Hepatocyte (in vitro differentiated cells): ENCODE measurements at regions not wholly inside any gene's neighbourhood (a gene's known extent, or its start where the extent isn't known, plus 50 kb on each side); places are given as distances from the start of the nearest gene placed in this dataset.

Experiments used
- DNase-seq: peaks from one replicate; pipeline ENCODE4 v3.0.0-alpha.2; 2016; ENCODE audit warnings: low spot score
- H2AFZ ChIP-seq: fragments of 200-600 bp; sonication (generic); 2 replicates; pipeline ENCODE4 v1.6.0; 2016; ENCODE audit warnings: antibody characterized with exemption, mild to moderate bottlenecking
- H3K27ac ChIP-seq: fragments of 200-600 bp; sonication (generic); 2 replicates; pipeline ENCODE4 v1.5.1; 2016; ENCODE audit warnings: mild to moderate bottlenecking
- H3K27me3 ChIP-seq: fragments of 200-600 bp; sonication (generic); 2 replicates; pipeline ENCODE4 v1.6.1; 2016
- H3K36me3 ChIP-seq: fragments of 200-600 bp; sonication (generic); replicated peaks from 2 replicates; pipeline ENCODE4 v1.5.1; 2016; ENCODE audit warnings: low read depth; ENCODE audit not compliant: insufficient read depth
- H3K4me1 ChIP-seq: fragments of 200-600 bp; sonication (generic); 2 replicates; pipeline ENCODE4 v1.5.1; 2016; ENCODE audit warnings: mild to moderate bottlenecking, moderate library complexity; ENCODE audit not compliant: insufficient read depth
- H3K4me2 ChIP-seq: fragments of 200-600 bp; sonication (generic); 2 replicates; pipeline ENCODE4 v1.6.0; 2016
- H3K4me3 ChIP-seq: fragments of 200-600 bp; sonication (generic); 2 replicates; pipeline ENCODE4 v1.5.1; 2016; ENCODE audit warnings: mild to moderate bottlenecking
- H3K79me2 ChIP-seq: fragments of 200-600 bp; sonication (generic); 2 replicates; pipeline ENCODE4 v1.6.0; 2017; ENCODE audit warnings: mild to moderate bottlenecking
- H3K9me2 ChIP-seq: fragments of 200-600 bp; sonication (generic); replicated peaks from 2 replicates; pipeline ENCODE4 v1.6.0; 2017; ENCODE audit warnings: mild to moderate bottlenecking; ENCODE audit not compliant: insufficient read depth
- H3K9me3 ChIP-seq: fragments of 200-600 bp; sonication (generic); 2 replicates; pipeline ENCODE4 v1.5.1; 2016; ENCODE audit warnings: low read depth, mild to moderate bottlenecking
- H4K20me1 ChIP-seq: fragments of 200-600 bp; sonication (generic); 2 replicates; pipeline ENCODE4 v1.6.0; 2016; ENCODE audit warnings: mild to moderate bottlenecking; ENCODE audit not compliant: insufficient read depth, poor library complexity, severe bottlenecking
- EZH2 ChIP-seq: fragments of 200-600 bp; sonication (generic); IDR thresholded peaks from 2 replicates; pipeline ENCODE4 v1.6.1; 2016; ENCODE audit warnings: antibody characterized with exemption, mild to moderate bottlenecking, borderline replicate concordance
- EZH2phosphoT487 ChIP-seq: fragments of 200-600 bp; sonication (generic); IDR thresholded peaks from one replicate; pipeline ENCODE4 v1.6.1; 2018; ENCODE audit warnings: antibody characterized with exemption, mild to moderate bottlenecking, low read depth, moderate library complexity; ENCODE audit not compliant: unreplicated experiment, severe bottlenecking
- WGBS: methylation state at CpG from one replicate; pipeline ENCODE4 v1.1.6; 2016; ENCODE audit warnings: low lambda C conversion rate; ENCODE audit errors: missing lambda C conversion rate; 5-methylcytosine and 5-hydroxymethylcytosine counted together
- TF ChIP-seq, protein P1 (sequence below): fragments of 200-600 bp; sonication (generic); IDR thresholded peaks from 2 replicates; pipeline ENCODE4 v1.5.1; 2016; ENCODE audit warnings: antibody characterized with exemption, mild to moderate bottlenecking; ENCODE audit not compliant: poor library complexity

DNA sequence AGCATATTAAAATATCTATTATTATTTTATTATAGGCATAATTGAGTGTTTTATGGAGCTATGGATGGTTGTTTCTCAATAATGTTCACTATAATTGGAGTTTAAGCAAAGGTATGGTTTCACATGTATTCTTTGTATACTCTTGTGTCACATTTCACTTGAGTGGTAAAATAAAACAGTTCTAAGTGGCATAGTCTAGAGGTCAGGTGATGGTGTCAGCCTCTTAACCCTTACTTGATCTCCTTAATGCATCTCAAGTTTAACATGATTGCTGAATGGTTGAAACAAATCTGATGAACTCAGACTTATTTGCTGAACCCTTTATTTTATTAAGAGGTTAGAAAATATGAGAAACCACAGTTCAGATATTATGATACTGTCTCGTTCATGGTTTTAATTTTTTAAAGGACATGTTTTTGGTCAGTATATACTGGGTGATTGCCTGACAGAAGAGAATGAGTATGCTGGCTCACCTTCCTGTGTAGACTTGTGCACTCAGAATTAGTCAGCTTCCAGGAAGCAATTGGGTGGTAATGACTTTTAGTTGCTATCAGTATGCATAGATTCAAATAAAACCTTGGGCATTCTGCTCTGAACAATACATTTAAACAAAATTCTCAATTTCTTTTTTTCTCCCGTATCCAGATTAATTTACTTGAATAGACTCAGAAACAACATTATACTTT is 464.6 kb downstream of the PCNX1 start:
- H3K4me2 ChIP-seq, result no peak overlapping the region
- peaks cover 68% of the 10 kb centered on the region for H3K79me2 ChIP-seq

DNA sequence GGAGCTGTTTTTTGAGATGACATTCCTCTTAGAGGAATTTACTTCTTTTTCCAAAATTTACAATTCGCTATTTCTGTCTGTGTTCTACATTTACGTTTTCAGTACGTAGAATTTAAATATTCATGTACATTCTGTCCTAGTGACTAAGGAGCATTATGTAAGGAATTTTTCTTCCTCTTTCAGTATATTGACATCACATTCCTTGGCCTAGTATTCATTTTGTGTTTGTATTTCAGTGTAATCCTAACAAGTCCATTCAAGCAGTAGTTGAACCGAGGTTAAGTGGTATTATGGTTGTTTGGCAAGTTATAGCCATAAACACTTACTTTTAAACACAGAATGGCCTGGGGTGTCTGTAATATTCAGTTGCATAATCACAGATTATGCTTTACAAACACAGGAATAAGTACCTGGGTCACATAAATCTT is 465.2 kb downstream of the PCNX1 start:
- Histone ChIP-seq H3K36me3 (no peaks in the 10 kb centered on the region), H3K4me2 (no peak overlapping the region), H3K4me3 (no peak overlapping the region), H3K9me2 (no peaks in the 10 kb centered on the region), H3K9me3 (no peaks in the 10 kb centered on the region), H3K4me1 (no peaks in the 10 kb centered on the region), H4K20me1 (no peaks in the 10 kb centered on the region), H2AFZ (no peak overlapping the region), H3K79me2 (peaks cover 68% of the 10 kb centered on the region), H3K27ac (peak overlapping the region; percentile 55), H3K27me3 (no peaks in the 10 kb centered on the region)
- 54% methylated on average over 4 of the region's 4 CpGs for WGBS
- DNase-seq, result peak; percentile 22
- TF ChIP-seq EZH2phosphoT487, result no peak
- TF ChIP-seq EZH2, result no peak
- TF ChIP-seq, protein P1, sequence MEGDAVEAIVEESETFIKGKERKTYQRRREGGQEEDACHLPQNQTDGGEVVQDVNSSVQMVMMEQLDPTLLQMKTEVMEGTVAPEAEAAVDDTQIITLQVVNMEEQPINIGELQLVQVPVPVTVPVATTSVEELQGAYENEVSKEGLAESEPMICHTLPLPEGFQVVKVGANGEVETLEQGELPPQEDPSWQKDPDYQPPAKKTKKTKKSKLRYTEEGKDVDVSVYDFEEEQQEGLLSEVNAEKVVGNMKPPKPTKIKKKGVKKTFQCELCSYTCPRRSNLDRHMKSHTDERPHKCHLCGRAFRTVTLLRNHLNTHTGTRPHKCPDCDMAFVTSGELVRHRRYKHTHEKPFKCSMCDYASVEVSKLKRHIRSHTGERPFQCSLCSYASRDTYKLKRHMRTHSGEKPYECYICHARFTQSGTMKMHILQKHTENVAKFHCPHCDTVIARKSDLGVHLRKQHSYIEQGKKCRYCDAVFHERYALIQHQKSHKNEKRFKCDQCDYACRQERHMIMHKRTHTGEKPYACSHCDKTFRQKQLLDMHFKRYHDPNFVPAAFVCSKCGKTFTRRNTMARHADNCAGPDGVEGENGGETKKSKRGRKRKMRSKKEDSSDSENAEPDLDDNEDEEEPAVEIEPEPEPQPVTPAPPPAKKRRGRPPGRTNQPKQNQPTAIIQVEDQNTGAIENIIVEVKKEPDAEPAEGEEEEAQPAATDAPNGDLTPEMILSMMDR, result no peak

More for the DNA sequence above, 464.6 kb downstream of the PCNX1 start:
- Histone ChIP-seq H3K9me3 (no peaks in the 10 kb centered on the region), H3K27me3 (no peaks in the 10 kb centered on the region), H3K4me3 (no peak overlapping the region), H3K27ac (peak overlapping the region; percentile 55), H3K36me3 (no peaks in the 10 kb centered on the region), H4K20me1 (no peaks in the 10 kb centered on the region), H3K9me2 (no peaks in the 10 kb centered on the region), H3K4me1 (no peaks in the 10 kb centered on the region), H2AFZ (no peak overlapping the region)
- 77% methylated on average over 2 of the region's 2 CpGs for WGBS
- peak; percentile 15 for DNase-seq
- TF ChIP-seq EZH2phosphoT487 (no peak), EZH2 (no peak)
- TF ChIP-seq, protein P1, result no peak

DNA sequence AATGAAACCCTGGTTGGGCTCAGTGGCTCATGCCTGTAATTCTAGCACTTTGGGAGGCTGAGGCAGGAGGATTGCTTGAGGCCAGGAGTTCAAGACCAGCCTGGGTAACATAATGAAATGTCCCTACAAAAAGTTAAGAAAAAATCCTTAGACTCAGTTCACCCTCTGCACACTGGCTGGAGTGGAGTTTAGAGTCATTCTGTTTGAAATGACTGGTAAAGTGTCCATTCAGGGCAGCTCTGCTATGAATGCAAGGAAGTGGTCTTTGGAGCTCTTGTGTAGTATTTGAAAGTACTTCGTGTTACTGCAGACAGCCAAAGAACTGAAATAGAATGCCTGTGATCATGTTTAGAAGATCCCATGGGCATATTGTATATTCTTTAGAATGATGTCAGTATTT is 466.5 kb downstream of the PCNX1 start:
- no peak overlapping the region for H3K4me3 ChIP-seq
- H3K36me3 ChIP-seq, result no peaks in the 10 kb centered on the region
- H2AFZ ChIP-seq, result no peak overlapping the region
- peaks cover 74% of the 10 kb centered on the region for H3K79me2 ChIP-seq
- no peak for TF ChIP-seq EZH2
- TF ChIP-seq EZH2phosphoT487, result no peak
- TF ChIP-seq, protein P1, result no peak
- no peaks in the 10 kb centered on the region for H3K9me3 ChIP-seq
- H3K9me2 ChIP-seq, result no peaks in the 10 kb centered on the region
- no peak overlapping the region for H3K4me2 ChIP-seq
- no peaks in the 10 kb centered on the region for H4K20me1 ChIP-seq
- H3K4me1 ChIP-seq, result no peaks in the 10 kb centered on the region
- no peak overlapping the region for H3K27ac ChIP-seq
- 88% methylated on average over 1 of the region's 1 CpG for WGBS
- no peak for DNase-seq
- H3K27me3 ChIP-seq, result no peaks in the 10 kb centered on the region
